ENCODE measurements at regions not wholly inside any gene's neighbourhood (a gene's known extent, or its start where the extent isn't known, plus 50 kb on each side); places are given as distances from the start of the nearest gene placed in this dataset.

DNA sequence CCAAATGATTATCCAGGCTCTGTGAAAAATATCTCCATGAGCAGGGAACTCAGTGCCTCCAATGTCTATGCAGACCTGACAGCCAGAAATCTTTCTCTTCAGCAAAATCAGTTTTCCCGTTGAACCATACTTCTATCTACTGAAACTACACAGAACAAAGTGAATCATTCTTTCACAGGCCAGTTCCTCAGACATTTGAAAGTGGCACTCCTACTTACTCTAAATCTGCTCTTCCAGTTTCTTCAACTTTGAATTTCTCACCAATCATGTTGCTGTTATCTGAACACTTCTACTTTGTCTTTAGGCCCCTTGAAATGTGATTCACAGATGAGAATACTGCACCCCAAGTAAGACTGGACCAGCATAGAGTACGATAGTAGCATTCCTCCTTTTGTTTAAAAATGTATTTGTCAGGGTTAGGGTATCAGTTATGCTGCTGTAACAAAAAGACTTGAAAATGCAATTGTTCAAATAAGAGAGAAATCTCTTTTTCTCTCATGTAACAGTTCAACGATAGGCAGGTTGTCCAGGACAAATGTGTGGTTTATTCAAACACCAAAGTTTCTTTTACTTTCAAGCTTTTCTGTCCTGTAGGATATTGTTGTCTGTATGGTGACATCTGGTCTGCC lies 210.6 kb upstream of the KLF3 start:
- no peak overlapping the region for H3K27ac ChIP-seq
- no peak for TF ChIP-seq Cebpa-rat (IDR thresholded peaks at IDR 0.05)
- H3K4me1 ChIP-seq: peaks cover 0 to 29% (median 0%) of the 10 kb centered on the region in 10 experiments; a peak in 4 of 20 replicates
- no peak overlapping the region for H3K4me2 ChIP-seq
- no peaks in the 10 kb centered on the region for H3K27me3 ChIP-seq
- no peaks in the 10 kb centered on the region for H3K36me3 ChIP-seq
- no peak overlapping the region for H3K4me3 ChIP-seq
- peaks cover 0 to 18% (median 5%) of the 10 kb centered on the region in 11 experiments; a peak in 10 of 22 replicates for H3K9me3 ChIP-seq (replicated peaks in 1 of 11)
- H4K20me1 ChIP-seq: no peaks in the 10 kb centered on the region
- H3K9ac ChIP-seq: no peak overlapping the region

GRCh38 chr4:38454284-38454683 lies 209.7 kb upstream of the KLF3 start:
- Histone ChIP-seq H3K9me3 (replicated peaks in 1 of 11) (peaks cover 0 to 9% (median 2%) of the 10 kb centered on the region in 11 experiments; a peak in 3 of 22 replicates), H3K4me3 (no peak overlapping the region), H3K36me3 (no peaks in the 10 kb centered on the region), H3K4me2 (no peak overlapping the region), H3K9ac (no peak overlapping the region), H3K4me1 (peaks cover 0 to 29% (median 0%) of the 10 kb centered on the region in 10 experiments; a peak in 4 of 20 replicates), H3K27ac (no peak overlapping the region), H4K20me1 (no peaks in the 10 kb centered on the region), H3K27me3 (no peaks in the 10 kb centered on the region)
- no peak for TF ChIP-seq Cebpa-rat (IDR thresholded peaks at IDR 0.05)

DNA sequence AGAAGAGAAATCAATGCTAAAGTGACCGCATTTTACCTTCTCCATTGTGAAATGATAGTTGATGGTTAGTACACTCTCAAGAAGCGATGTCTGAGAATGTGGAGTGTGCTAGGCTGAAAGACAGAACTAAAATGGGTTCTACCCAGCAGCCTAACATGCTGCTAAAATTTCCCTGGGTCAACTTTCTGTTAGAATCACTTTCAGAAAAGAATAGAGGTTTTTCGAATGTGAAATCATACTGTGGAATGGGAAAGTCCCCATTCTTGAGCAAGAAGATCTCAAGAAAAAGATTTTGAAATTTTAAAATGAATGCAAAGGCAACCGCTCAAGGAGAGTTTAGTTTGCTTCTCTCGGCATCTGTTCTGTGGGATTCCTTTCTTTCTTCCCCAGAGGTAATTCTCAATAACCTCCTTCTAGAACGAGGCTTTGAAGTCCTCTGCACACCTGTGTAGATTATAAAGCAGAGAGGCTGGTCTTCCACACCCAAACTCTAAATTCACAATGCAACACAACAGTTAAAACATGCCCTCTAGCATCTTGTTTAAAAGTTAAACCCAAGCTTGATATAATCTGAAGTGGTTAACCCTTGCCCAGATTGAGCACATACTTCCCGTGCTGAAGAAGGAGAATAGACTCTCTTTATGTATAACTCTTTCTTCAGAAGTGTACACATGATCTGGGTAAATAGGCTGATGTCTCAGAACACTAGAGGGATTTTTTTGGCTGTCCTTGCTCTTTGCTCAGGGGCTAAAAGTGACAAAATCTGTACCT lies 208.7 kb upstream of the KLF3 start:
- no peaks in the 10 kb centered on the region for H4K20me1 ChIP-seq
- H3K4me3 ChIP-seq: no peak overlapping the region
- no peaks in the 10 kb centered on the region for H3K27me3 ChIP-seq
- peaks cover 0 to 27% (median 0%) of the 10 kb centered on the region in 10 experiments; a peak in 4 of 20 replicates for H3K4me1 ChIP-seq
- H3K9me3 ChIP-seq (replicated peaks in 1 of 11): no peaks in the 10 kb centered on the region
- 0 out of 22 replicates have a peak overlapping the region, but pooled peaks of 1 of the 11 experiments have one; percentile 4 for H3K4me2 ChIP-seq
- TF ChIP-seq Cebpa-rat (IDR thresholded peaks at IDR 0.05): no peak
- H3K27ac ChIP-seq: no peak overlapping the region
- no peaks in the 10 kb centered on the region for H3K36me3 ChIP-seq
- no peak overlapping the region for H3K9ac ChIP-seq

DNA sequence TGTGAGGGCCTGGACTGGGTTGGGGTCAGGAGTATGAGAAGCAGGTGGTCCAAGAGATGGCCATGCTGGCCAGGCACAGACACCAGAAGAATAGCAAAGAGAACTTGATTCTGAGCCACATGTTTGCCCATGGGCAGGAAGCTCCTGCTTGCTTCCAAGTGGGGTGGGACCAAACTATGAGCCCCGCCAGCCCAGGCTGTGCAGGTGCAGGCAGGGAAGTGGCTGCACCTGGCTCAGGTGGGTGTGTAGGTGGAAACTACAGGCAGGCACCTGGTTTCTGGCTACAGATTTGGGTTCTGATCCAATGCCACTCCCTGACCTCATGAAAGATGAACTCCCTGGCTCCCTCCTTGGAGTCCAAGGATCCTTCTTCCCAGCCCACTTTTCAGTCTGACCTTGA lies 207.9 kb upstream of the KLF3 start:
- Histone ChIP-seq H3K9me3 (replicated peaks in 1 of 11) (no peaks in the 10 kb centered on the region), H4K20me1 (no peaks in the 10 kb centered on the region), H3K4me3 (no peak overlapping the region), H3K4me2 (no peak overlapping the region), H3K36me3 (no peaks in the 10 kb centered on the region), H3K27ac (no peak overlapping the region), H3K27me3 (no peaks in the 10 kb centered on the region), H3K9ac (no peak overlapping the region), H3K4me1 (peaks cover 0 to 19% (median 0%) of the 10 kb centered on the region in 10 experiments; a peak in 4 of 20 replicates)
- no peak for TF ChIP-seq Cebpa-rat (IDR thresholded peaks at IDR 0.05)

- Histone ChIP-seq H3K4me3 (no peak overlapping the region), H3K27me3 (no peaks in the 10 kb centered on the region), H3K36me3 (no peaks in the 10 kb centered on the region), H3K9me3 (replicated peaks in 1 of 11) (peaks cover under 1 to 11% (median 9%) of the 10 kb centered on the region in 11 experiments; a peak in 18 of 22 replicates), H4K20me1 (no peaks in the 10 kb centered on the region), H3K4me2 (no peak overlapping the region), H3K27ac (no peak overlapping the region), H3K9ac (no peak overlapping the region), H3K4me1 (no peaks in the 10 kb centered on the region)
- TF ChIP-seq Cebpa-rat (IDR thresholded peaks at IDR 0.05): no peak
These were observed 202.7 kb upstream of the KLF3 start for GRCh38 chr4:38461342-38461741.

DNA sequence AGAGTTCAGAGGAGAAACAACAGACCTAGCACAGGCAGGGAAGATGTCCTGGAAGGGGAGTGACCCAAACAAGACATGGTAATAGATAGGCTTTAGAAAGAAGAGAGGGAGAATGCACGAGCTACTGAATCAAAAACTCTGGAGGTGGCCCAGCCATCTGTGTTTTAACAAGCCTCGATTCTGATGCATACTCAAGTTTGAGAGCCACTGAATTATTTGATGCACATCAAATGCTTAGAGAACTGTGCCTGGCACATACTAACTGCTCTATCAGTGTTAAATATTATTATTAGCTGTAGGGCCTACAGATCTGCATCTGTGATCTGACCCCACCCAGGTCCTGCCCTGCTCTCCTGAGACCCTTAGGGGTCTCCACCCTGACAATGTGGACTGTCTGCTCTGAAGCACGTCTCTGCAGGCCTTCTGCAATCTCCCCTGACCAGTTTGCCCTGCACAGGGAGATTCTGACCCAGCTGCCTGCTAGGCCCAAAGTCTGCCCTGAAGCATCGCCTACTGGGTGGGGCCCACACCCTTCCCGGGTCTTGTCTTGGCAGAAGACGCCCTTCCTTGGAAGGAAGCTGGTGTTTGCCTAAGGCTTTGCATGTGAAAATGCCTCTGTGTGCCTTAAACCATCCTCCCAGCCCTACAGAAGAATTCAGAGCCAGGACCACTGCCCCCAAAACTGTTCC lies 201.5 kb upstream of the KLF3 start:
- no peak overlapping the region for H3K4me3 ChIP-seq
- no peak overlapping the region for H3K4me2 ChIP-seq

GRCh38 chr4:38463268-38463958 lies 200.6 kb upstream of the KLF3 start:
- H3K9me3 ChIP-seq (replicated peaks in 1 of 11): peaks cover 13 to 31% (median 23%) of the 10 kb centered on the region in 11 experiments
- H3K27me3 ChIP-seq: no peaks in the 10 kb centered on the region
- no peaks in the 10 kb centered on the region for H3K36me3 ChIP-seq
- H3K4me1 ChIP-seq: no peaks in the 10 kb centered on the region
- no peak overlapping the region for H3K4me2 ChIP-seq
- H3K9ac ChIP-seq: no peak overlapping the region
- H3K4me3 ChIP-seq: no peak overlapping the region
- no peaks in the 10 kb centered on the region for H4K20me1 ChIP-seq
- H3K27ac ChIP-seq: no peak overlapping the region
- TF ChIP-seq Cebpa-rat (IDR thresholded peaks at IDR 0.05): no peak

More for the DNA sequence above, 201.5 kb upstream of the KLF3 start:
- no peaks in the 10 kb centered on the region for H3K4me1 ChIP-seq
- H3K9ac ChIP-seq: no peak overlapping the region
- H3K9me3 ChIP-seq (replicated peaks in 1 of 11): peaks cover 12 to 23% (median 20%) of the 10 kb centered on the region in 11 experiments
- no peaks in the 10 kb centered on the region for H3K36me3 ChIP-seq
- no peaks in the 10 kb centered on the region for H3K27me3 ChIP-seq
- no peak overlapping the region for H3K27ac ChIP-seq
- no peak for TF ChIP-seq Cebpa-rat (IDR thresholded peaks at IDR 0.05)
- no peaks in the 10 kb centered on the region for H4K20me1 ChIP-seq

- Histone ChIP-seq H3K4me2 (no peak overlapping the region), H3K9ac (no peak overlapping the region), H3K4me1 (no peaks in the 10 kb centered on the region), H3K27me3 (no peaks in the 10 kb centered on the region), H3K4me3 (no peak overlapping the region), H3K27ac (no peak overlapping the region), H4K20me1 (no peaks in the 10 kb centered on the region), H3K36me3 (no peaks in the 10 kb centered on the region), H3K9me3 (replicated peaks in 1 of 11) (peaks cover 13 to 31% (median 23%) of the 10 kb centered on the region in 11 experiments)
- no peak for TF ChIP-seq Cebpa-rat (IDR thresholded peaks at IDR 0.05)
These were observed 199.7 kb upstream of the KLF3 start for GRCh38 chr4:38464328-38464727.

- TF ChIP-seq Cebpa-rat (IDR thresholded peaks at IDR 0.05): no peak
- no peak overlapping the region for H3K4me3 ChIP-seq
These were observed 197.6 kb upstream of the KLF3 start for GRCh38 chr4:38466401-38466800.

More at GRCh38 chr4:38466401-38466800, 197.6 kb upstream of the KLF3 start:
- Histone ChIP-seq H3K9ac (no peak overlapping the region), H3K27me3 (no peaks in the 10 kb centered on the region), H3K27ac (no peak overlapping the region), H3K4me2 (no peak overlapping the region), H4K20me1 (no peaks in the 10 kb centered on the region), H3K36me3 (no peaks in the 10 kb centered on the region), H3K4me1 (no peaks in the 10 kb centered on the region), H3K9me3 (replicated peaks in 1 of 11) (peaks cover 13 to 31% (median 23%) of the 10 kb centered on the region in 11 experiments)
